SK-N-MC (cell line): ENCODE measurements at regions not wholly inside any gene's neighbourhood (a gene's known extent, or its start where the extent isn't known, plus 50 kb on each side); places are given as distances from the start of the nearest gene placed in this dataset.

ENCODE experiments used
- DNase-seq: peaks from one replicate; pipeline ENCODE4 v3.0.0-alpha.2; 2011; ENCODE audit warnings: low read depth, low spot score
- H3K27ac ChIP-seq: fragments of 200-600 bp; sonication (generic); 2 replicates; pipeline ENCODE4 v1.5.1; 2016; ENCODE audit warnings: mixed run types
- H3K36me3 ChIP-seq: fragments of 200-600 bp; sonication (generic); 2 replicates; pipeline ENCODE4 v1.6.1; 2017; ENCODE audit warnings: antibody characterized with exemption, low read length, mixed read lengths; ENCODE audit not compliant: insufficient read depth
- H3K4me3 ChIP-seq: fragments of 200-600 bp; sonication (generic); 2 replicates; pipeline ENCODE4 v1.5.1; 2016
- H3K9ac ChIP-seq: fragments of 200-600 bp; sonication (generic); 2 replicates; pipeline ENCODE4 v1.8.0; 2017; ENCODE audit warnings: mixed run types, mixed read lengths; ENCODE audit not compliant: insufficient read length
- H3K9me3 ChIP-seq: fragments of 200-600 bp; sonication (generic); 2 replicates; pipeline ENCODE4 v1.6.1; 2017; ENCODE audit warnings: low read depth, mild to moderate bottlenecking, antibody characterized with exemption, low read length, moderate library complexity, mixed read lengths
- EZH2 ChIP-seq: fragments of 200-600 bp; sonication (generic); IDR thresholded peaks from one replicate; pipeline ENCODE4 v1.6.1; 2017; ENCODE audit warnings: antibody characterized with exemption
- FOXP2 ChIP-seq: optimal IDR thresholded peaks from 2 replicates; pipeline ENCODE3; 2011; ENCODE audit warnings: mild to moderate bottlenecking, moderate library complexity; ENCODE audit not compliant: insufficient read depth; ENCODE audit errors: extremely low read length, control extremely low read depth
- POLR2AphosphoS5 ChIP-seq: IDR thresholded peaks from 2 replicates; pipeline ENCODE4 v1.6.1; 2012; ENCODE audit warnings: mild to moderate bottlenecking, low read depth, low read length, borderline replicate concordance

DNA sequence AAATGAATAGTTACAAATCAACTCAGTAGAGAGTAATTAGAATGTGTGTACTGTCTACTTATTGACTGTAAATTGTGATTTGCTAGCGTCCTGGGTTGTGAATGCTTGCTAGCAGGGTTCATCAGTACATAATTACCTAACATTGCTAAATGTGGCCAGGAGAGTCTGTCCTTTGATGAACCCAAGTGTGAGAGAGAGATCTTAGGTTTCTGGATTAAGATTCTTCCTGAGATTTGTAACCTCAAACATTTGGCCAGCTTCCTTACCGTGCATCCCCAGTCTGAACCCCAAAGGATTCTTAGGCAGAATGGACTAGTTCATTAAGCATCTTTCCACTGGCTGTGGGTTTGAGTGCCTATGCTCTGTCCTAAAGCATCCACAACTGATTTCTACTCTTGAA is 84.0 kb upstream of the ITPRID2 start:
- DNase-seq, result no peak
- Histone ChIP-seq H3K9me3 (no peaks in the 10 kb centered on the region), H3K4me3 (no peak overlapping the region), H3K36me3 (no peaks in the 10 kb centered on the region), H3K27ac (no peak overlapping the region), H3K9ac (no peak overlapping the region)
- TF ChIP-seq POLR2AphosphoS5 (no peak), EZH2 (no peak), FOXP2 (no peak)

DNA sequence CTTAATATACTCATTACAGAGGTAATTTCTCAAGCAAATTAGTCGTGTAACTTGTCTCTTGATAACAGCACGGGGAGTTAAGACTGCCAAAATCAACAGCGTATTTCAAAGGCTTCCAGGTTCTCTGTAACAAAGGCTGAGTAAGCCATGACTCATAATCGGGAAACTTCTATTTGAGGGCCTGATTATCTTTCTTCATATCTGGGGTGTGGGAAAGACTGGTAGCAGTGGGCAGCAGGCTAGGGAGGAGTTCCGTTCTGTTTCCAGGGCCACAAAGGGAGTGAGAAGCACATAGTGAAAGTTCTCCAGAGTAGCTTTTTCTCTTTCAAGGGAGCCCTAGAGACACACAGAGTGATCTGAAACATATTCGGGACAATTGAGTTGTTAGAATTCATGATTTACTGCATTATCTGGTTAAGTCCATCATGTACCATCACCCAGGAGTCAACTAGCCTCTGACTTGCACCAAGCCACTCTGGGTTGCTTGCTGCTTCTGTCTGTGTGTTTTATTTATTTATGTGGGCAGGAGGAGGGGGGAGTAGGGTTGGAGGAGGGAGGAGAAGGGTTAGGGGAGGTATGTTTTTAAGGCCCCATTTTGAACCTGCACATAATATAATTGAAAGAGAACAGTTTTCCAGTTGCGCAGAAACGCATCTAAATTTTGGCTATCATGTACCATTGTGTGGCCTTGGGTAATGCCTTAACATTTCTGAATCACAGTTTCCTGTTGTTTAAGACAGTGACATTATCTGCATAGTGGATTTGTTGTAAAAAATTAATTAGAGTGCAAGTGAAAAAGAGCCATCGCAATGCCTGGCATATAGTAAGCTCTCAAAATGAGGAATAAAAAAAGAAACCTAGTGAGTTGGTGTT is 80.5 kb upstream of the ITPRID2 start:
- H3K27ac ChIP-seq, result 0 out of 2 replicates have a peak overlapping the region, but pooled peaks have one; percentile 65
- H3K4me3 ChIP-seq, result no peak overlapping the region
- DNase-seq, result no peak
- H3K9me3 ChIP-seq, result no peaks in the 10 kb centered on the region
- TF ChIP-seq FOXP2 (no peak), POLR2AphosphoS5 (no peak), EZH2 (no peak)
- H3K9ac ChIP-seq, result no peak overlapping the region
- no peaks in the 10 kb centered on the region for H3K36me3 ChIP-seq

DNA sequence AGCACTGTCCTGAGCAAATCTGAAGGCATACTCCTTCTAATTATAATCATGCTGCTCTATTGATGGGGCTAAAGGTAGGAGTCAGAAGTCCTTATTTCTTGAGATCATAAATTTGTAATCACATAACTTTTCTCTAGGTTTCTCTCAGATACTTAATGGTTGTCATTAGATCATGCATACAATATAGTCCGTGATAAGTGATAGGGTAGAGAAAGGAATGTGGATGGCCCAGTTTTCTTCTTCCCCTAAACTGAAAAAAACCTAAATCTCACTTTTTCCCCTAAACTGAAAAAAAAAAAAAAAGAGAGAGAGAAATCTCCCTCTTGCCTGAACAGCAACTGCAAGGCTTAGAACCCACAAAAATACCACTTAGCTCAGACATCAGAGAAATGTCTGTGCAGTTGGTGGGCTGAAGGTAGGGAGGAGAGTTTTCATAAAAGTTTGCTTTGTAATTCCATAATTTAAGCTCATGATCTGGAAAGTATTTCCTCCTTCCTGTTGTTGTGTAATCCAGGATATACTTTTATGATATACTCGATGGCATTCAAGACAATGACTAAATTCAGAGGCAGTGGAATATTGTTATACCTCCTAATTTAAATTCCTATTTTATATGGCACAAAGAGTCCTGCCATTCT is 79.3 kb upstream of the ITPRID2 start:
- Histone ChIP-seq H3K27ac (peak overlapping the region; percentile 65; the same call in 1 of the 2 replicates), H3K9me3 (no peaks in the 10 kb centered on the region), H3K36me3 (no peaks in the 10 kb centered on the region), H3K4me3 (no peak overlapping the region), H3K9ac (no peak overlapping the region)
- TF ChIP-seq EZH2 (no peak), FOXP2 (no peak), POLR2AphosphoS5 (no peak; the same call in 1 of the 2 replicates)
- DNase-seq, result peak; percentile 32

DNA sequence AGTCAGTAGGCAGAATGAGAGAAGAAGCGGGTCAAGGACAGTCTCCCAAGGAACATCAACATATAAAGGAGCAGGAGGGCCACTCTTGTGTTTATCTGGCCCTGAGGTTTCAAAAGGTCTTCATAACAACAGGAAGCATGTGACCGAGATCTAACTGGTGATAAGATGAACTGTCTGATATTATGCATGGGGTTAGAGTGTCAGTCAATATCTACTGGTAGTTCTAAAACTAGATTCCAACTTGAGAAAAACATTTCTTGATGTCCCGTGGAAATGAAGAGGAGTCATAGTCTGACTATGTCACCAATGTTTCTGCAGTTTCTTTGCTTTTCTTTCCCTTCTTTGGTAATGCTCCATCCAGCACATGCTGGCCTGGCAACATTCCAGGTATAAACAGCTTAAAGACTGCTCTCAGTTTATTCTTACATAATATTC is 77.5 kb upstream of the ITPRID2 start:
- no peaks in the 10 kb centered on the region for H3K9me3 ChIP-seq
- no peak overlapping the region for H3K27ac ChIP-seq
- TF ChIP-seq EZH2 (no peak), POLR2AphosphoS5 (no peak), FOXP2 (no peak)
- no peak overlapping the region for H3K4me3 ChIP-seq
- H3K9ac ChIP-seq, result no peak overlapping the region
- peak; percentile 28 for DNase-seq
- H3K36me3 ChIP-seq, result no peaks in the 10 kb centered on the region

DNA sequence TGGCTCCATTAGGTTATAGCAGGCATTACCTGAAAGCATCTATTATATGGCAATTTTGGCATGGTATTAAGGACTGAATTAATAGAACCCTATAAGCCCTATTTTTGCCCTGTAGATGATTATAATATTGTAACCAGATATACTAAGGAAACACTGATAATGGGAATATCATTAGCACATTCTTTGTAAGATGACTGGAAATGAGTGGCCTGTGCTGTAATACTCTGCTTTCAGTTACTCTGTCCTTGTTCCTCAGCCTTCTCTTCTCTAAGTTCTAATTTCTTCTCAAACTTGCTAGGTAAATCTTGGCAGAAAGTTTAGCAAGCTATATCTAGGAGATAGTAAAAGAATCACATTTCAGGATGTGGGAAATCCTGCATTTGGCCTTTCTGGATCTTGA is 74.0 kb upstream of the ITPRID2 start:
- Histone ChIP-seq H3K9ac (no peak overlapping the region), H3K9me3 (no peaks in the 10 kb centered on the region), H3K4me3 (no peak overlapping the region), H3K27ac (no peak overlapping the region), H3K36me3 (no peaks in the 10 kb centered on the region)
- DNase-seq, result no peak
- TF ChIP-seq FOXP2 (no peak), EZH2 (no peak), POLR2AphosphoS5 (no peak)

GRCh38 chr2:181818058-181818680 is 73.4 kb upstream of the ITPRID2 start:
- no peak for DNase-seq
- no peak overlapping the region for H3K9ac ChIP-seq
- H3K9me3 ChIP-seq, result no peaks in the 10 kb centered on the region
- H3K4me3 ChIP-seq, result no peak overlapping the region
- TF ChIP-seq EZH2 (no peak), POLR2AphosphoS5 (no peak), FOXP2 (no peak)
- no peak overlapping the region for H3K27ac ChIP-seq
- H3K36me3 ChIP-seq, result no peaks in the 10 kb centered on the region

DNA sequence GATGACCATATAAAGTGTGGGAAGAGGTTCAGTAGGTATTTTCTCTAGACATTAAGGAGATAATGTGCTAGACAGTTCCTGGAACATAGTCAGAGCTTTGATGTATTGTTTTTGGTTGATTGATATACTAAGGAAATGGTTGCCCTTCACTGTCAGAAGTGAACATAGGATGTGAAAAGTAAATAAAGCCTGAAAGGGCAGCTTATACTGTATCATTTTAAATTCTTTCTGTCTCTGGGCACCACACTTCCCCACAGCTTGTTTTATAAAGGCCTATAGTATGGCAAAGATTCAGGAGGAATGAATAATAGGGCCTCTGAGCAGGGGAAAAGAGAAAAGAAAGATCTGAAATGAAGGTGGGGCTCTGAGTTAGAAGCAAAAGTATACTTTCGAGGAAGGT is 72.7 kb upstream of the ITPRID2 start:
- TF ChIP-seq FOXP2, result no peak
- TF ChIP-seq POLR2AphosphoS5, result no peak
- TF ChIP-seq EZH2, result no peak
- DNase-seq, result no peak
- Histone ChIP-seq H3K36me3 (no peaks in the 10 kb centered on the region), H3K27ac (no peak overlapping the region), H3K9me3 (no peaks in the 10 kb centered on the region), H3K4me3 (no peak overlapping the region), H3K9ac (no peak overlapping the region)

GRCh38 chr2:181821049-181821448 is 70.5 kb upstream of the ITPRID2 start:
- no peak overlapping the region for H3K4me3 ChIP-seq
- no peak for DNase-seq
- H3K9me3 ChIP-seq, result no peaks in the 10 kb centered on the region
- no peak overlapping the region for H3K9ac ChIP-seq
- H3K27ac ChIP-seq, result no peak overlapping the region
- no peak for TF ChIP-seq EZH2
- no peak for TF ChIP-seq POLR2AphosphoS5
- no peak for TF ChIP-seq FOXP2
- H3K36me3 ChIP-seq, result no peaks in the 10 kb centered on the region
